GM12865 (cell line): ENCODE measurements at regions not wholly inside any gene's neighbourhood (a gene's known extent, or its start where the extent isn't known, plus 50 kb on each side); places are given as distances from the start of the nearest gene placed in this dataset.

ENCODE experiments used
- DNase-seq: peaks from one replicate; pipeline ENCODE4 v3.0.0; 2010; ENCODE audit warnings: low read depth
- H3K4me3 ChIP-seq: 2 replicates; pipeline ENCODE4 v1.5.1; 2011; ENCODE audit warnings: mild to moderate bottlenecking, low read depth, low read length, control low read depth
- TF ChIP-seq, protein P1 (sequence below): IDR thresholded peaks from 2 replicates; pipeline ENCODE4 v1.5.1; 2011; ENCODE audit warnings: low read length, control low read depth, low read depth, inconsistent platforms; ENCODE audit not compliant: insufficient read depth; ENCODE audit errors: missing control alignments

DNA sequence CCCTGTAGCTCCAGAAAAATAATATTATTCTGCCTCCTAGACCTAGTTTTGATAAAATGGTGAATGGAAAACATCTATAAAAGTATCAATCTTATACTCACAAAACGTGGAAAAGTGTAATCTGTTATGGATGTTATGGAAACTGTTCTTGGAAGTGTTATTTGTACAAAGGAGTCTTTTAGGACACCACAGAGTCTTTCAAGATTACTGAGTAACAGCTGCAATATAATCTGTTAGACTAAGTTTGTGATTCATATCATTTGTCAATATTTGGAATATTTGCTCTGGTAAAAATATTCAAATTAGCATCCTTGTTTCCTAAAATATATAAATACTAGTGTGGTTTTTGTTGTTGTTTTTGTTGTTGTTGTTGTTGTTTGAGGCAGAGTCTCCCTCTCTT lies 87.9 kb downstream of the RAD51AP2 start:
- no peak overlapping the region for H3K4me3 ChIP-seq
- TF ChIP-seq, protein P1, sequence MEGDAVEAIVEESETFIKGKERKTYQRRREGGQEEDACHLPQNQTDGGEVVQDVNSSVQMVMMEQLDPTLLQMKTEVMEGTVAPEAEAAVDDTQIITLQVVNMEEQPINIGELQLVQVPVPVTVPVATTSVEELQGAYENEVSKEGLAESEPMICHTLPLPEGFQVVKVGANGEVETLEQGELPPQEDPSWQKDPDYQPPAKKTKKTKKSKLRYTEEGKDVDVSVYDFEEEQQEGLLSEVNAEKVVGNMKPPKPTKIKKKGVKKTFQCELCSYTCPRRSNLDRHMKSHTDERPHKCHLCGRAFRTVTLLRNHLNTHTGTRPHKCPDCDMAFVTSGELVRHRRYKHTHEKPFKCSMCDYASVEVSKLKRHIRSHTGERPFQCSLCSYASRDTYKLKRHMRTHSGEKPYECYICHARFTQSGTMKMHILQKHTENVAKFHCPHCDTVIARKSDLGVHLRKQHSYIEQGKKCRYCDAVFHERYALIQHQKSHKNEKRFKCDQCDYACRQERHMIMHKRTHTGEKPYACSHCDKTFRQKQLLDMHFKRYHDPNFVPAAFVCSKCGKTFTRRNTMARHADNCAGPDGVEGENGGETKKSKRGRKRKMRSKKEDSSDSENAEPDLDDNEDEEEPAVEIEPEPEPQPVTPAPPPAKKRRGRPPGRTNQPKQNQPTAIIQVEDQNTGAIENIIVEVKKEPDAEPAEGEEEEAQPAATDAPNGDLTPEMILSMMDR = no peak
- no peak for DNase-seq

DNA sequence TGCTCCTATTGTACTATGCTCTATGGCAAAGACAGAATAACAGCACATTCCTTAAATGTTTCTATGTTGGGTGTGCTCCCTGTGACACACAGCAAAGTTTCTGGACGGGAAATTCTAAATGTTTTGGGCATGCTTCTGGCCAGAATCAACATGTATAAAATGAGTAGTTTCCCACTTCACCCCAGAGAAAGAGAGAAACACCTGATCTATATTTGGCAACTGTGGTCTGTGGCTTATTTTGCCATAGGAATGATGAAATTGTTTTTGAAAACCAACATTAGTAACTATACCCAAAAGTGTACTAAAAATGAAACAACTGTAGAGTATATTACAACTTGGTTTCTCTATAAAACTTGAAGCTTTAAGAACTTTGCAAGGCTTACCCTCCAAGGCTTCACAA lies 89.1 kb downstream of the RAD51AP2 start:
- TF ChIP-seq, protein P1 = no peak
- DNase-seq = no peak
- H3K4me3 ChIP-seq = no peak overlapping the region

DNA sequence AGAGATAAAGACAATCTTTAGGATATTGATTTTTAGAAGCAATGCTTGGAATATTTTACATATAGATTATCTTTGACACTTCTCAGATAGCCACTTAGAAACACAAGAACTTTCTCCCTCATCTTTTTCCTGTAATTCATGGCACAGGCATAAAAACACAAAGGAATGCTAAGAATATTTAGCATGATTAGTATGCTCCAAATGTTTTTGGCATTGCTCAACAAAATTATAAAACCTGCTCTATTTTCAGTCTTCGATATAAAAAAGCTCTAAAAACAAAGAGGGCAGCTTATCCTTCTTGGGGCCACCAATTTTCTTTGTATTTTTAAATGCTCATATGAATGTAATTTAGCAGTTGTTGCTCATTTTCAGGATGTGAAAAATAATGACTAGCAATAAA lies 90.8 kb downstream of the RAD51AP2 start:
- no peak overlapping the region for H3K4me3 ChIP-seq
- DNase-seq = no peak
- TF ChIP-seq, protein P1 = no peak

DNA sequence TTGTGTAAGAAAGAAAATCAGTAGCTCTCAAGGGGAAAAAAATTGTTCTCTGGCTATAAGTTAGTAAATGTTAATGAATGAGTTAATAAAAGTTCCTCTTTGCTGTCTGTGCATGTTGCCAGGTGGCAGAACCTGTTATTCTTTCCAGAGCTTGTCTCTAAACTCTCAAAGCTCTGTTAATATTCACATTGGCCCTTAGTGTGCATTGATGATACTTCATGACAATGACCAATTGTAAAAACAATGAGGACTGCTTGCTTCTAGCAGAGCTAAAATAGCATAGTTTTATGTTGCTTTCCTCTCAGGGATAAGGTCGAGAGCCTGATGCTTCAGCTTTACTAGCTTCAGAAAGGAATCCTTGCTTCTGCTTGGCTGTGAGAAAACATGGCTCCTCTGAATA lies 91.5 kb downstream of the RAD51AP2 start:
- TF ChIP-seq, protein P1 = no peak
- DNase-seq = no peak
- no peak overlapping the region for H3K4me3 ChIP-seq

DNA sequence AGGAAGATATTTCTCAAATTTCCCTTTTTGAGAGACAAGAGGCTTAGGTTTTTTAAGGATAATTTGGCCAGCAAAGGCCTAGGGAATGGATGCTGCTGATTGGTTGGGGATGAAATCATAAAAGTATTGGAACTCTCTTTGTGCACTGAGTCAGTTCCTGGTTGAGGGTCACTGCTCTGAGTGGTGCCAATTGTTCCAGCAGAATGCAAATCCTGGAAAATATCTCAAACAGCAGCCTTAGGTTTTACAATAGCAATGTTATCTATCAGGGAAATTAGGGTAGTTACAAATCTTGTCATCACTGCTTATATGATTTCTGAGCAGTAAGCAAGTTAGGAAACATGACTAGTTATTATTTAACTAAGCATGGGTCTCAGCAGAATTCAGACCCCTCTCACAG lies 96.2 kb downstream of the RAD51AP2 start:
- TF ChIP-seq, protein P1 = no peak
- H3K4me3 ChIP-seq = no peak overlapping the region
- no peak for DNase-seq

DNA sequence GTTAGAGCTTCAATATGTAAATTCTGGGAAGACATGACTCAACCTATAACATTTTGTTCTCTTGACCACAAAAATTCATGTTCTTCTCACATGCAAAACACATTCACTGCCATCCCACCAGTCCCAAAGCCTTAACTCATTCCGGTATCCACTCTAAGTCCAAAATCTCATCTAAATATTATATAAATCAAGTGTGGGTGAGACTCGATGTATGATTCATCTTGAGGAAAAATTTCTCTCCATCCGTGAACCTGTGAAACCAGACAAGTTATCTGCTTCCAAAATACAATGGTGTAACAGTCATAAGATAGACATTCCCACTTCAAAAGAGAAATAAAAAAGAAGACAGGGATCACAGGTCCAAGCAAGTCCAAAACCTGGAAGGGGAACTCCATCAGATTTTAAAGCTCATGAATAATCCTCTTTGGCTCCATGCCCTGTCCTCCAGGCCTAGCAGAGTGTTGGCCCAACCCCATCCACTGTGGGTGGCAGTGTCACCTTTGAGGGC lies 101.3 kb downstream of the RAD51AP2 start:
- TF ChIP-seq, protein P1 = no peak
- no peak overlapping the region for H3K4me3 ChIP-seq
- DNase-seq = no peak

DNA sequence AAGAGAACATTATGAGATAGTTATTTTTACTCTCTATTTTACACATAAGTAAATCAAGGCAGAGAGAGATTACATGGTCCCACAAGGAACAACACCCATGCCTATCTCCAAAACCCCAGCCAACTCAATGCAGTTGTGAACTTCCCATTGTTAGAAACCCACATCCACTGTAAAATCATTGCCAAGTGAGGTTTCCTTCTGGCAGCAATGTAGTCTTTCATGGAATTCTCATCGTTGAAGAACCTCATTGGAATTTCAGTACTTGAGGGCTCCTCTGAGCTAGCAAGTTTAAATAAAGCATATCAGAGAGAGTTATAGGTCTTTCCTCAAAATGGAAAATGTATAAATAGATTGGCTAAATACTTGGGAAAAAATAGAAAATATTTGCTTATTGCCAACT lies 105.2 kb downstream of the RAD51AP2 start:
- DNase-seq = no peak
- TF ChIP-seq, protein P1 = no peak
- no peak overlapping the region for H3K4me3 ChIP-seq
